KMS-11 (cell line): ENCODE measurements at regions not wholly inside any gene's neighbourhood (a gene's known extent, or its start where the extent isn't known, plus 50 kb on each side); places are given as distances from the start of the nearest gene placed in this dataset.

ENCODE experiments used
- H2AFZ ChIP-seq: fragments of 200-600 bp; sonication (generic); 2 replicates; pipeline ENCODE4 v1.6.1; 2016; ENCODE audit warnings: antibody characterized with exemption, mixed run types, low read depth
- H3K27ac ChIP-seq: fragments of 200-600 bp; sonication (generic); 2 replicates; pipeline ENCODE4 v1.6.1; 2016; ENCODE audit warnings: mild to moderate bottlenecking, mixed run types
- H3K27me3 ChIP-seq: fragments of 200-600 bp; sonication (generic); 2 replicates; pipeline ENCODE4 v1.6.1; 2017; ENCODE audit warnings: mild to moderate bottlenecking, low read depth, mixed run types, moderate library complexity; ENCODE audit not compliant: insufficient read depth
- H3K36me3 ChIP-seq: fragments of 200-600 bp; sonication (generic); 2 replicates; pipeline ENCODE4 v1.6.1; 2017; ENCODE audit warnings: mild to moderate bottlenecking, mixed run types; ENCODE audit not compliant: insufficient read depth
- H3K4me1 ChIP-seq: fragments of 200-600 bp; sonication (generic); 2 replicates; pipeline ENCODE4 v1.6.1; 2016; ENCODE audit warnings: mild to moderate bottlenecking, low read depth, mixed run types; ENCODE audit not compliant: poor library complexity, severe bottlenecking
- H3K4me2 ChIP-seq: fragments of 200-600 bp; sonication (generic); 2 replicates; pipeline ENCODE4 v1.7.0; 2016; ENCODE audit warnings: mild to moderate bottlenecking, mixed run types
- H3K4me3 ChIP-seq: fragments of 200-600 bp; sonication (generic); IDR thresholded peaks from 2 replicates; pipeline ENCODE4 v1.6.1; 2017; ENCODE audit warnings: low read depth, low read length, mixed read lengths; ENCODE audit not compliant: insufficient read depth
- H3K79me2 ChIP-seq: fragments of 200-600 bp; sonication (generic); 2 replicates; pipeline ENCODE4 v1.6.1; 2016; ENCODE audit warnings: low read depth, mixed run types; ENCODE audit not compliant: insufficient read depth
- H3K9ac ChIP-seq: fragments of 200-600 bp; sonication (generic); 2 replicates; pipeline ENCODE4 v1.6.1; 2016; ENCODE audit warnings: mild to moderate bottlenecking, mixed run types
- H4K20me1 ChIP-seq: fragments of 200-600 bp; sonication (generic); 2 replicates; pipeline ENCODE4 v1.6.1; 2016; ENCODE audit warnings: mild to moderate bottlenecking, mixed run types; ENCODE audit not compliant: insufficient read depth
- TF ChIP-seq, protein P1 (sequence below): fragments of 200-600 bp; sonication (generic); conservative IDR thresholded peaks from 2 replicates; pipeline ENCODE4 v1.6.1; 2017; ENCODE audit warnings: low read depth, mild to moderate bottlenecking, antibody characterized with exemption, low read length, moderate library complexity, mixed read lengths

DNA sequence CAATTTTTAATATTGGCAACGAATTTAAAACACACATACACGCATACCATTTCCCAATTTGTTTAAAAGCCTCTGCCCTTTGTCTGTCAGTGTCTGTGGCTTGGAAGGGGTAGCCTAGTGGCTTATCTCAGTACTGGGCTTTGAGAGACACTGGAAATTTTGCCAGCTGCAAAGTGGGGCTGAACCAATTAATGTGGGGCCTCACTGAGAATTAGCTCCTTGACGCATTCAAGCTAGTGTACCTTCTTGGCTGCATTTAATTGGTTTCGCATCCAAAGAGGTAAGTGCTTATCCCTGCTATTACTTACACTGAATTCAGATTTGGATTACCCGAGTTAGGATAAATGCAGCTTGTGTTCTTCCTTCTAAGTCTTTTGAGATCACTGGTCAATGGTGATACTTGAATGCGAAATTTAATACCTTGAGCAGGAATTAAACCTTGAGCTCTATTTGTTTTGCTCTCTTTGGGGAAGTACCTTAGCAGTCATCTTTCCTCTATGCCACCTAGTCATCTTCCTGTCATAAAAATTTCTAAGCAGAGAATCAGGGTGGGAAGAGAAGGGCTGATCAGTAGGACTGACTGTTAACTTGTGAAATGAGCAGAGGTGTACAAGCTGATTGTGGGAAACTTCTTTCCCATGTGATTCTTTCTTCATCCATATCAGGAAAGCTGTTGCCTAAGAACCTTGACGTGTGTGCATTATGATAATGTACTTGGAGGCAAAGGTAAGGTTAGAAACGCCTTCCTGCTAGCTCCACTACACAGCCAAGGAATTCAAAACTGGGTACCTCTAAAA is 187.7 kb upstream of the E2F8 start:
- no peaks in the 10 kb centered on the region for H3K27me3 ChIP-seq
- peak overlapping the region; percentile 23; the same call in 1 of the 2 replicates for H3K27ac ChIP-seq
- no peak overlapping the region for H3K4me3 ChIP-seq
- H3K4me1 ChIP-seq: peaks cover 83% of the 10 kb centered on the region
- no peak overlapping the region for H2AFZ ChIP-seq
- no peaks in the 10 kb centered on the region for H3K36me3 ChIP-seq
- H4K20me1 ChIP-seq: no peaks in the 10 kb centered on the region
- no peak overlapping the region for H3K9ac ChIP-seq
- TF ChIP-seq, protein P1, sequence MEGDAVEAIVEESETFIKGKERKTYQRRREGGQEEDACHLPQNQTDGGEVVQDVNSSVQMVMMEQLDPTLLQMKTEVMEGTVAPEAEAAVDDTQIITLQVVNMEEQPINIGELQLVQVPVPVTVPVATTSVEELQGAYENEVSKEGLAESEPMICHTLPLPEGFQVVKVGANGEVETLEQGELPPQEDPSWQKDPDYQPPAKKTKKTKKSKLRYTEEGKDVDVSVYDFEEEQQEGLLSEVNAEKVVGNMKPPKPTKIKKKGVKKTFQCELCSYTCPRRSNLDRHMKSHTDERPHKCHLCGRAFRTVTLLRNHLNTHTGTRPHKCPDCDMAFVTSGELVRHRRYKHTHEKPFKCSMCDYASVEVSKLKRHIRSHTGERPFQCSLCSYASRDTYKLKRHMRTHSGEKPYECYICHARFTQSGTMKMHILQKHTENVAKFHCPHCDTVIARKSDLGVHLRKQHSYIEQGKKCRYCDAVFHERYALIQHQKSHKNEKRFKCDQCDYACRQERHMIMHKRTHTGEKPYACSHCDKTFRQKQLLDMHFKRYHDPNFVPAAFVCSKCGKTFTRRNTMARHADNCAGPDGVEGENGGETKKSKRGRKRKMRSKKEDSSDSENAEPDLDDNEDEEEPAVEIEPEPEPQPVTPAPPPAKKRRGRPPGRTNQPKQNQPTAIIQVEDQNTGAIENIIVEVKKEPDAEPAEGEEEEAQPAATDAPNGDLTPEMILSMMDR: no peak
- peak overlapping the region; percentile 100; the same call in 1 of the 2 replicates for H3K4me2 ChIP-seq
- peaks cover 44% of the 10 kb centered on the region; the same call in 1 of the 2 replicates for H3K79me2 ChIP-seq

DNA sequence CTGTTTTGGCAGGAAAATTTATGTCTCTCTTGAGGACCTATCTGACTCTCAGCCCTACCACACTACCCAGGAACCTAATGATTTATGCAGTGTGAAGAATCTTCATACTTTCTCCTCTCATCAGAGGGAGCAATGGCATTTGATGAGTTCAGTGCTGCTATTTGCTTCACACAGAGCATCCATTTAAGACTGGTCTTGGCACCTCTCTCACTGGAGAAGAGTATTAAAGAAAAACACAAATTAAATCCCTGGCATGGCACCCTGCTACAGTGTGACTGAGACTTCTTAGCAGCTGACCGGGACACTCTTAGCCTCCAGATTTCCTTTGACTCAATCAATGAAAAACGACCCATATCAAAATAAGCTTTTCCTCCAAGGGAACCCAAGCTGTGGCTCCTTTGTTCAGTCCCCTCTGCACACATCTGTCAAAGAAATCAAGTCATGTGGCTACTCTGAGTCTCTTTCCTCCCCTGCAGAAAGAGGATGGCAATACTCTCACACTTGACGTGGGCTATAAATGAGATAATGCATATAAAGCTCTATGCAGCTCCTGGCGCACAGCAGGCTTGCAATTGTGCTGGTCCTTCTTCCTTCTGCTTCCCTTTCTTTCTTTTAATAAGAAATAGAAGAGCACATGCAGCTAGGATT is 186.1 kb upstream of the E2F8 start:
- Histone ChIP-seq H3K27me3 (no peaks in the 10 kb centered on the region), H2AFZ (no peak overlapping the region), H3K4me2 (peak overlapping the region; percentile 7; the same call in 1 of the 2 replicates), H3K9ac (no peak overlapping the region), H3K4me1 (peaks cover 76% of the 10 kb centered on the region), H3K36me3 (no peaks in the 10 kb centered on the region), H4K20me1 (no peaks in the 10 kb centered on the region), H3K4me3 (no peak overlapping the region), H3K79me2 (peaks cover 44% of the 10 kb centered on the region; the same call in 1 of the 2 replicates), H3K27ac (no peak overlapping the region)
- TF ChIP-seq, protein P1: no peak

DNA sequence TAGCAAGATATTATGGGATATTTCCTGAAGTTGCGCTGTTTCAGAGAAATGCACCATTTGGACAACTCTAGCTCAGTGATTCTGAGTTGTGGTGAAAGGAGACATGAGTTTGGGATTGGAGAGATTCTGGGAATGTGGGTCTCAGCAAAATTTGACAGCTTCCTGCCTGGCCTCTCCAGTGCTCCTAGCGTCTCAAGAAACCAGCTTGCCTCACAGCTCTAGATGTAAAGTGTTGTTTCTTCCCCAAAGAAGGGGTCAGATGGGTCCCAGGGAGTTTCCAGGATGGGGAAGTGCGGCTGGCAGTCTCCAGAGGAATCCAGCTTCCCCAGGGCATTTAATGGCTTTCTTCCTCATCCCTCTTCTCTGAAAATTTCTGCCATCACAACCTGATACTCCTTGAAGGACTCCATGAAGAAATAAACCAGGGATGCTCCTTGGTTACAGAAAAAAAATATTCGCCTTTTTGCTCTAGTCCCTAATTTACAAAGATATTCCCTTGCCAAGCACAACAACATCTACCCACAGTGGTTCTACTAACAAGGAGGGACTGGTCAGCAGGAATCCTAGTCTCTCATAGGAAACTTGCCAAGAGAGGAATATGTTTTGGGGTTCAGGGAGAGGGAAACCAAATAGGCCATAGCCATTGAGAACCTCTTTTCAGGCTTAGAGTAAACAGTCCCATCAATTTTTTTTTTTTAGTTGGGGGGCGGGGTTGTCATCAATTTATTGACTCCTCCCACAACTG is 185.4 kb upstream of the E2F8 start:
- H2AFZ ChIP-seq: no peak overlapping the region
- H3K4me2 ChIP-seq: peak overlapping the region; percentile 7; the same call in 1 of the 2 replicates
- H3K27me3 ChIP-seq: no peaks in the 10 kb centered on the region
- peaks cover 39% of the 10 kb centered on the region; the same call in 1 of the 2 replicates for H3K79me2 ChIP-seq
- no peak overlapping the region for H3K27ac ChIP-seq
- TF ChIP-seq, protein P1: no peak
- no peaks in the 10 kb centered on the region for H3K36me3 ChIP-seq
- H4K20me1 ChIP-seq: no peaks in the 10 kb centered on the region
- no peak overlapping the region for H3K9ac ChIP-seq
- peaks cover 69% of the 10 kb centered on the region for H3K4me1 ChIP-seq
- no peak overlapping the region for H3K4me3 ChIP-seq

DNA sequence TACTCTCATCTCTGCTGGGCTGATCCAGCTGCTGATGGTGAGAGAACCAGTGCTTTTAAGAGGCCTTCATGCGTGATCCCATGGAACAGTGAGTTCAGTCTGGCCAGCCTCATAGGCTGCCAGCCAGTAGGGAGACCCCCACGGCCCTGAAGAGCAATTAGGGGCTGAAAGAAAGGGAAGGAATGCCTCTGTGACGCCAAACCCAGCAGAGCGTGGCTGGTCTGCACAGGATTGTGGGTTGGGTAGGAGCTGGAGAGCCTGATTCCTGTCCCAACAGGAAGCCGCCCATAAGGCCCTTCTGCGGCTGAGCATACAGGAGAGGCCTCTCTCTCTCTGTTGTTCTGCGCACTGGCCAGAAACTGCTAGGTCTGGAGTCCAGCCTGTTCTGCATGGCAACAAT is 181.5 kb upstream of the E2F8 start:
- Histone ChIP-seq H3K27ac (no peak overlapping the region), H3K4me3 (no peak overlapping the region), H3K36me3 (no peaks in the 10 kb centered on the region), H3K4me1 (peaks cover 39% of the 10 kb centered on the region), H4K20me1 (no peaks in the 10 kb centered on the region), H2AFZ (no peak overlapping the region), H3K4me2 (no peak overlapping the region), H3K27me3 (no peaks in the 10 kb centered on the region), H3K9ac (no peak overlapping the region), H3K79me2 (peaks cover 14% of the 10 kb centered on the region; the same call in 1 of the 2 replicates)
- TF ChIP-seq, protein P1: no peak
